GM12892 (cell line): ENCODE measurements at regions not wholly inside any gene's neighbourhood (a gene's known extent, or its start where the extent isn't known, plus 50 kb on each side); places are given as distances from the start of the nearest gene placed in this dataset.

Experiments used
- POLR2A ChIP-seq: IDR thresholded peaks from 2 replicates; pipeline ENCODE4 v1.6.1; 2011; ENCODE audit warnings: low read depth, low read length, control low read depth
- POLR2AphosphoS5 ChIP-seq: IDR thresholded peaks from 2 replicates; pipeline ENCODE4 v1.6.1; 2011; ENCODE audit warnings: low read depth, low read length, control low read depth

DNA sequence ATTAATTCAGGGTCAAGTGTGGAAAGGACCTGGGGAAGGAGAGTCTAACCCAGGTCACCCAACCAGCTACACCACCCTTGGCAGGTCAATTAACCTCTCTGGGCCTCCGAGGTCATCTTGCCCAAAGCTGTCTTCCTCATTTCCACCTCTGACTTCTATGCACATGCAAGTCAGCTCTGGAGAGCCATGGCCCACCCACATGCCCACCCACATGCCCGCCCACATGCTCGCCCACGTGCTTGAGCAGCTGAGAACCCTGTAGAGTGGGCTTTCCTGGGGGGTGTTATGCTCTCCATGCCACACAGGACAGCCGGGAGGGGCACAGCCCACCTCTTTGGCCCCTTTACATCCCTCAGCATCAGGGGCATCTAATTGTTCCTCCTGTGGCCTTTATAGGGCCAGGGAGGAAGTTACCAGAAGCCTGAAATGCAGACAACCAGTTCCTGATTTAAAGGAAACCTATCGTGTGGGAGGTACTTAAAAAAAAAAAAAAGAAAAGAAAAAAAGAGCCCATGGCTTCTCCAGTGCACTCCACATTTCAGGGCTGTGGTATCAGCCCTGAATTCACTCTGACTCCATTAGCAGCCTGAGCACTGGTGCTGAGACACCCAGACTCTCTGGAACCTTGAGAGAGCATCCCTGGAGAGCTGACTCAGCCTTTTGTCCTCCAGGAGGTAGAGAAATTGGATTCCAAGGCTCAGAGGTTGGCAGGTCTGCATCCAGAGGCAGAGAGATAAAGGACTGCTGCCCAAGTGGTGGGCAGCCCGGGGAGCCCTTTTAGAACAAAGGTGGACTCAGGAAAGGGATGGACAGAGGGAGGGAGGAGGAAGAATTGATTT lies 176.2 kb upstream of the ZMIZ1 start:
- no peak for TF ChIP-seq POLR2AphosphoS5
- TF ChIP-seq POLR2A, result no peak
